H1 (cell line): ENCODE measurements at regions not wholly inside any gene's neighbourhood (a gene's known extent, or its start where the extent isn't known, plus 50 kb on each side); places are given as distances from the start of the nearest gene placed in this dataset.

Experiments
- ASH2L ChIP-seq: fragments of 200-600, 300-600 bp; sonication (generic); IDR thresholded peaks from one replicate; pipeline ENCODE4 v1.7.1; 2017; ENCODE audit warnings: low read length
- ATF3 ChIP-seq: IDR thresholded peaks from 2 replicates; pipeline ENCODE4 v1.6.1; 2011; ENCODE audit warnings: low read depth, mild to moderate bottlenecking, low read length; ENCODE audit not compliant: insufficient read depth
- CHD2 ChIP-seq: IDR thresholded peaks from 2 replicates; pipeline ENCODE4 v1.6.1; 2012; ENCODE audit warnings: low read length, improper control_type of control experiment
- CHD7 ChIP-seq: fragments of 300-600 bp; sonication (generic); IDR thresholded peaks from 2 replicates; pipeline ENCODE4 v1.7.1; 2012; ENCODE audit warnings: low read length, moderate library complexity, mild to moderate bottlenecking, inconsistent platforms; ENCODE audit not compliant: insufficient replicate concordance
- EP300 ChIP-seq, 2 experiments: IDR thresholded peaks; 1 replicate in 1 of 2; 2 replicates in 1 of 2; pipeline ENCODE4 v1.6.1; 2011 to 2012; ENCODE audit warnings: low read depth in 2 of 2, low read length in 2 of 2, mild to moderate bottlenecking in 2 of 2, borderline replicate concordance in 1 of 2, inconsistent platforms in 1 of 2, moderate library complexity in 1 of 2
- GABPA ChIP-seq: IDR thresholded peaks from 2 replicates; pipeline ENCODE4 v1.6.1; 2011; ENCODE audit warnings: mild to moderate bottlenecking, low read length, moderate library complexity, borderline replicate concordance; ENCODE audit not compliant: insufficient read depth
- KDM1A ChIP-seq: fragments of 200-600, 300-600 bp; sonication (generic); IDR thresholded peaks from 2 replicates; pipeline ENCODE4 v1.7.1; 2016; ENCODE audit warnings: mild to moderate bottlenecking, low read length, borderline replicate concordance
- SAP30 ChIP-seq: fragments of 300-600 bp; sonication (generic); IDR thresholded peaks from 2 replicates; pipeline ENCODE4 v1.7.1; 2012; ENCODE audit warnings: low read length, moderate library complexity, mild to moderate bottlenecking, inconsistent platforms; ENCODE audit not compliant: insufficient read depth, insufficient replicate concordance
- TEAD4 ChIP-seq: IDR thresholded peaks from 2 replicates; pipeline ENCODE4 v1.6.1; 2012; ENCODE audit warnings: low read depth, low read length, inconsistent platforms, mixed read lengths

DNA sequence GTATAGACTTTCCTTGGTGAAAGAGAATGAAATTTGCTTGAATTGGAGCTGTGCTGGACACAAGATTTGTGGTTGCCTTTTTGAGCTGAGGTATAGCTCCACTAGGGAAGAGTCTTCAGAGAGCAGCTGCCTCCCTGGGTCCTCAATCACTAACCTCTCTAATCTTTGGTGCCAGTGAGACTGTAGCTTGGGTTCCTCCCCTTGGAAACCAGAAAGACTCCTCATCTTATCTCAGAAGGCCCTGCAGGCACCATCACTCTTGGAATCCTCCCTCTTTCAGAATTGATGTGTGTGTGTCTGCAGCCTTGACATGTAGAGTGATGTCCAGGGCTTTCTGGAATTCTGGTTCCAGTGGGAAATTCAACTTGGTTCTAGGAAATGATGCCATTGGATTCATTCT is 426.5 kb downstream of the RPS24 start (continued):
- TF ChIP-seq CHD7 (no peak), ATF3 (no peak), SAP30 (no peak), ASH2L (no peak), CHD2 (no peak), EP300 (IDR thresholded peaks at IDR 0.05; ENCODE audit: borderline replicate concordance in 1 of 2, low read depth in 2 of 2, low read length in 2 of 2) (no peak), GABPA (no peak), TEAD4 (no peak), KDM1A (no peak)
